Liver (tissue), 8 donors: ENCODE measurements at regions not wholly inside any gene's neighbourhood (a gene's known extent, or its start where the extent isn't known, plus 50 kb on each side); places are given as distances from the start of the nearest gene placed in this dataset.

Source experiments
- DNase-seq: peaks from one replicate; pipeline ENCODE4 v3.0.0-alpha.2; 2017; ENCODE audit warnings: low spot score
- H3K27ac ChIP-seq, 2 donors: one replicate each; pipeline ENCODE4 v1.7.0; 2013; ENCODE audit warnings: inconsistent platforms in 2 of 2, low read length in 2 of 2, control low read depth in 1 of 2, low read depth in 1 of 2, mild to moderate bottlenecking in 1 of 2
- H3K27me3 ChIP-seq, 4 donors: one replicate each; pipeline versions ENCODE4 v1.6.1 to v1.7.0; 2013; ENCODE audit warnings: low read length in 3 of 4, inconsistent platforms in 1 of 4, mild to moderate bottlenecking in 1 of 4, moderate library complexity in 1 of 4; ENCODE audit not compliant: control insufficient read depth in 4 of 4, insufficient read depth in 4 of 4
- H3K36me3 ChIP-seq, 4 donors: one replicate each; pipeline versions ENCODE4 v1.6.1 to v1.7.0; 2013; ENCODE audit warnings: low read length in 3 of 4, mild to moderate bottlenecking in 3 of 4, low read depth in 1 of 4, moderate library complexity in 1 of 4; ENCODE audit not compliant: control insufficient read depth in 4 of 4, insufficient read depth in 3 of 4
- H3K4me1 ChIP-seq, 4 donors: one replicate each; pipeline versions ENCODE4 v1.6.1 to v1.7.0; 2013; ENCODE audit warnings: low read length in 3 of 4, mild to moderate bottlenecking in 3 of 4, moderate library complexity in 1 of 4; ENCODE audit not compliant: control insufficient read depth in 4 of 4, insufficient read depth in 4 of 4
- H3K4me3 ChIP-seq, 3 donors: one replicate each; pipeline versions ENCODE4 v1.6.1 to v1.7.0; 2013; ENCODE audit warnings: low read length in 3 of 3, control low read depth in 1 of 3, low read depth in 1 of 3, mild to moderate bottlenecking in 1 of 3
- H3K9ac ChIP-seq, 2 donors: one replicate each; pipeline ENCODE4 v1.7.0; 2013; ENCODE audit warnings: low read length in 2 of 2, mild to moderate bottlenecking in 2 of 2, moderate library complexity in 2 of 2, control low read depth in 1 of 2, low read depth in 1 of 2
- H3K9me3 ChIP-seq, 4 donors: one replicate each; pipeline versions ENCODE4 v1.6.1 to v1.7.0; 2013; ENCODE audit warnings: low read length in 3 of 4; ENCODE audit not compliant: control insufficient read depth in 4 of 4
- CTCF ChIP-seq: fragments of 150-350 bp; IDR thresholded peaks from 2 replicates; pipeline ENCODE4 v1.5.1; 2017; ENCODE audit warnings: improper control_type of control experiment, low read depth, low read length; ENCODE audit not compliant: missing input control
- EGR1 ChIP-seq, 2 donors: IDR thresholded peaks; 2 replicates each; pipeline ENCODE4 v1.6.1; 2016 to 2018; ENCODE audit warnings: antibody characterized with exemption in 2 of 2, low read depth in 2 of 2
- HNF4A ChIP-seq, 2 donors: conservative IDR thresholded peaks; 2 replicates each; pipeline ENCODE4 v1.6.1; 2016; ENCODE audit warnings: antibody characterized with exemption in 2 of 2, mild to moderate bottlenecking in 2 of 2
- HNF4G ChIP-seq: IDR thresholded peaks from 2 replicates; pipeline ENCODE4 v1.6.1; 2016; ENCODE audit warnings: antibody characterized with exemption
- JUND ChIP-seq, 2 donors: IDR thresholded peaks; 2 replicates each; pipeline ENCODE4 v1.6.1; 2016; ENCODE audit warnings: antibody characterized with exemption in 2 of 2
- MAX ChIP-seq: IDR thresholded peaks from 2 replicates; pipeline ENCODE4 v1.6.1; 2016; ENCODE audit warnings: antibody characterized with exemption
- NR2F2 ChIP-seq: IDR thresholded peaks from 2 replicates; pipeline ENCODE4 v1.6.1; 2016; ENCODE audit warnings: antibody characterized with exemption
- RAD21 ChIP-seq, 2 donors: IDR thresholded peaks; 2 replicates each; pipeline ENCODE4 v1.6.1; 2016; ENCODE audit warnings: antibody characterized with exemption in 2 of 2, mild to moderate bottlenecking in 2 of 2
- REST ChIP-seq: IDR thresholded peaks from 2 replicates; pipeline ENCODE4 v1.6.1; 2016; ENCODE audit warnings: antibody characterized with exemption, mild to moderate bottlenecking
- RXRA ChIP-seq, 2 donors: IDR thresholded peaks; 2 replicates each; pipeline ENCODE4 v1.6.1; 2017 to 2018; ENCODE audit warnings: antibody characterized with exemption in 2 of 2, mild to moderate bottlenecking in 1 of 2
- SP1 ChIP-seq: IDR thresholded peaks from 2 replicates; pipeline ENCODE4 v1.6.1; 2018; ENCODE audit warnings: antibody characterized with exemption, mild to moderate bottlenecking
- TAF1 ChIP-seq: conservative IDR thresholded peaks from 2 replicates; pipeline ENCODE4 v1.6.1; 2016; ENCODE audit warnings: antibody characterized with exemption, mild to moderate bottlenecking
- YY1 ChIP-seq: IDR thresholded peaks from 2 replicates; pipeline ENCODE4 v1.6.1; 2016; ENCODE audit warnings: antibody characterized with exemption, mild to moderate bottlenecking
- ZBTB33 ChIP-seq: IDR thresholded peaks from 2 replicates; pipeline ENCODE4 v1.6.1; 2016; ENCODE audit warnings: antibody characterized with exemption
- whole genome bisulfite sequencing: extraction: QIAGEN DNeasy Blood & Tissue Kit; methylation state at CpG from one replicate; pipeline ENCODE4 v1.1.7; 2013; 5-methylcytosine and 5-hydroxymethylcytosine counted together
- TF ChIP-seq, protein P1 (sequence below): IDR thresholded peaks from 2 replicates; pipeline ENCODE4 v1.6.1; 2016; ENCODE audit warnings: antibody characterized with exemption
- donor health status: healthy.
- donor health status: healthy.
- donor health status: healthy.
- donor health status: healthy.
- donor health status: healthy.

DNA sequence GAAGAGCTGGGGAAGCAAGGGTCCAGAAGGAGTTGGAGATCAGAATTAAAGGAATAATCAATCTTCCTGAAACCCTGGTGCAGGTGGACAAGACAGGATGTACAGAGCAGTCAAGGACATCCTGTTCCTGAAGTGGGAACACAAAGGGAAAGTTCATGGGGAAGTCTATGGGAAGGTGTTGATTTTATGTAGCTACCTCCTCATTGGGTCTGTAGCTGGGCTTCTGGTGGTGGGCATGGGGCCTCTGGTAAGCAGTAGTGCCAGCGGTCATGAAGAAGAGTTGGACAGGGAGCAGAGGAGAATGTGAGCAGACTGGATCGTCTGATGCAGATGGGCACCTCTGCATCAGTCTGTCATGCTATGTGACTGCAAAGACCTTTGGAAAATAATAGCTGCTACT lies 75.7 kb upstream of the PPM1H start:
- Histone ChIP-seq H3K27ac (no peak overlapping the region), H3K4me3 (no peak overlapping the region), H3K9me3 (no peaks in the 10 kb centered on the region), H3K27me3 (peaks cover 0 to 2% (median 0%) of the 10 kb centered on the region in 4 donors), H3K4me1 (no peaks in the 10 kb centered on the region), H3K36me3 (no peaks in the 10 kb centered on the region), H3K9ac (no peak overlapping the region)
- 95% methylated on average over 2 of the region's 2 CpGs for WGBS
- no peak for DNase-seq
- no peak for TF ChIP-seq NR2F2
- no peak for TF ChIP-seq JUND (IDR thresholded peaks at IDR 0.05)
- TF ChIP-seq, protein P1, sequence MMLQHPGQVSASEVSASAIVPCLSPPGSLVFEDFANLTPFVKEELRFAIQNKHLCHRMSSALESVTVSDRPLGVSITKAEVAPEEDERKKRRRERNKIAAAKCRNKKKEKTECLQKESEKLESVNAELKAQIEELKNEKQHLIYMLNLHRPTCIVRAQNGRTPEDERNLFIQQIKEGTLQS: no peak
- no peak for TF ChIP-seq RXRA (IDR thresholded peaks at IDR 0.05)

DNA sequence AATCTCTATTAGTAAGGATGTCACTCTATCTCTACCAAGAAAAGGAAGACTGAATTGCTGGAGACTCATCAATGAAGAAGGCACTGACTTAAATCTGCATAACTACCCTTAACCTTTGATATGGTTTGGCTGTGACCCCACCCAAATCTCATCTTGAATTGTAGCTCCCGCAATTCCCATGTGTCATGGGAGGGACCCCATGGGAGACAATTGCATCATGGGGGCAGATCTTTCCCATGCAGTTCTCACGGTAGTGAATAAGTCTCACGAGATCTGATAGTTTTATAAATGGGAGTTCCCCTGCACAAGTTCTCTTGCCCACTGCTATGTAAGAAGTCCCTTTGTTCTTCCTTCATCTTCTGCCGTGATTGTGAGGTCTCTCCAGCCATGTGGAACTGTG lies 73.4 kb upstream of the PPM1H start:
- no peaks in the 10 kb centered on the region for H3K4me1 ChIP-seq
- peaks cover 0 to 2% (median 0%) of the 10 kb centered on the region in 4 donors for H3K9me3 ChIP-seq
- WGBS: 91% methylated on average over 4 of the region's 4 CpGs
- H3K27ac ChIP-seq: no peak overlapping the region
- no peak overlapping the region for H3K4me3 ChIP-seq
- H3K9ac ChIP-seq: no peak overlapping the region
- no peak for TF ChIP-seq REST
- TF ChIP-seq TAF1: no peak
- no peak for TF ChIP-seq RAD21 (IDR thresholded peaks at IDR 0.05)
- no peak for TF ChIP-seq RXRA (IDR thresholded peaks at IDR 0.05)
- no peak for TF ChIP-seq HNF4G
- TF ChIP-seq SP1: no peak
- no peak for TF ChIP-seq ZBTB33
- no peak for TF ChIP-seq EGR1 (IDR thresholded peaks at IDR 0.05; ENCODE audit: low read depth in 2 of 2)
- TF ChIP-seq HNF4A (conservative IDR thresholded peaks at IDR 0.05): no peak
- TF ChIP-seq JUND (IDR thresholded peaks at IDR 0.05): no peak
- TF ChIP-seq MAX: no peak
- TF ChIP-seq CTCF: no peak
- TF ChIP-seq, protein P1: no peak
- TF ChIP-seq YY1: no peak
- DNase-seq: no peak
- no peaks in the 10 kb centered on the region for H3K36me3 ChIP-seq
- peaks cover 0 to 2% (median 0%) of the 10 kb centered on the region in 4 donors for H3K27me3 ChIP-seq
